ENCODE measurements at regions not wholly inside any gene's neighbourhood (a gene's known extent, or its start where the extent isn't known, plus 50 kb on each side); places are given as distances from the start of the nearest gene placed in this dataset.

GRCh38 chr7:138226745-138227279 lies 150.6 kb downstream of the AKR1D1 start:
- no peak for ATAC-seq
- Histone ChIP-seq H3K4me3 (no peak overlapping the region), H3K9me3 (peaks cover 0 to 4% (median 0%) of the 10 kb centered on the region in 12 donors), H3K36me3 (no peaks in the 10 kb centered on the region), H3K4me1 (peaks cover 0 to 10% (median 4%) of the 10 kb centered on the region in 12 donors), H3K27ac (no peak overlapping the region), H3K27me3 (no peaks in the 10 kb centered on the region)
- intact Hi-C loops (cut with DNase I), result no loop called here
- TF ChIP-seq CTCF (IDR thresholded peaks at IDR 0.05) (no peak), POLR2A (IDR thresholded peaks at IDR 0.05) (no peak)
- WGBS, 4 donors, result 85 to 93% (median 92%) methylated on average over 4 of the region's 4 CpGs
- no peak for DNase-seq

- no peaks in the 10 kb centered on the region for H3K27me3 ChIP-seq
- 76 to 95% (median 92%) methylated on average over 7 of the region's 7 CpGs for WGBS, 4 donors
- no peaks in the 10 kb centered on the region for H3K36me3 ChIP-seq
- peaks cover 0 to 4% (median 0%) of the 10 kb centered on the region in 12 donors for H3K9me3 ChIP-seq
- peaks cover 0 to 10% (median 4%) of the 10 kb centered on the region in 12 donors for H3K4me1 ChIP-seq
- ATAC-seq, result no peak
- no peak for TF ChIP-seq POLR2A (IDR thresholded peaks at IDR 0.05)
- TF ChIP-seq CTCF (IDR thresholded peaks at IDR 0.05), result no peak
- H3K27ac ChIP-seq, result no peak overlapping the region
- DNase-seq, result no peak
- intact Hi-C loops (cut with DNase I), result no loop called here
- H3K4me3 ChIP-seq, result no peak overlapping the region
Observed at GRCh38 chr7:138228119-138228518, 151.9 kb downstream of the AKR1D1 start.

GRCh38 chr7:138228769-138229168 lies 152.5 kb downstream of the AKR1D1 start:
- ATAC-seq (no peak), DNase-seq (no peak)
- Histone ChIP-seq H3K27me3 (no peaks in the 10 kb centered on the region), H3K4me1 (peaks cover 0 to 10% (median 4%) of the 10 kb centered on the region in 12 donors), H3K4me3 (no peak overlapping the region), H3K36me3 (no peaks in the 10 kb centered on the region), H3K9me3 (peaks cover 0 to 4% (median 0%) of the 10 kb centered on the region in 12 donors), H3K27ac (no peak overlapping the region)
- WGBS, 4 donors, result 91 to 95% (median 95%) methylated on average over 4 of the region's 4 CpGs
- intact Hi-C loops (cut with DNase I), result no loop called here
- TF ChIP-seq POLR2A (IDR thresholded peaks at IDR 0.05) (no peak), CTCF (IDR thresholded peaks at IDR 0.05) (no peak)

- H3K27ac ChIP-seq, result no peak overlapping the region
- no peak for TF ChIP-seq CTCF (IDR thresholded peaks at IDR 0.05)
- no peak for TF ChIP-seq POLR2A (IDR thresholded peaks at IDR 0.05)
- no peak overlapping the region for H3K4me3 ChIP-seq
- no peaks in the 10 kb centered on the region for H3K36me3 ChIP-seq
- peaks cover 0 to 4% (median 0%) of the 10 kb centered on the region in 12 donors for H3K9me3 ChIP-seq
- no peak for DNase-seq
- no peaks in the 10 kb centered on the region for H3K4me1 ChIP-seq
- intact Hi-C loops (cut with DNase I), result no loop called here
- H3K27me3 ChIP-seq, result no peaks in the 10 kb centered on the region
- no peak for ATAC-seq
- 89 to 93% (median 90%) methylated on average over 6 of the region's 6 CpGs for WGBS, 4 donors
Observed at GRCh38 chr7:138233189-138233588, 156.9 kb downstream of the AKR1D1 start.
